ENCODE measurements at regions not wholly inside any gene's neighbourhood (a gene's known extent, or its start where the extent isn't known, plus 50 kb on each side); places are given as distances from the start of the nearest gene placed in this dataset.
A peak's percentile ranks its signal among the peaks of the same experiment; 100 is the strongest.

GRCh38 chr14:61178226-61179060 lies 102.7 kb downstream of the TMEM30B start:
- H3K4me3 ChIP-seq = peak overlapping the region; percentile 50
- POLR2A ChIA-PET (ENCODE audit: unreplicated experiment) = interaction anchor here (0.5 to 1.0 kb wide), 8 partner anchors 74 to 571 kb away, joined by 4 to 12 read pairs (median 8); partner anchors contain the start of gene SIX4
- no peaks in the 10 kb centered on the region for H3K36me3 ChIP-seq (ENCODE audit: low read depth)
- H3K4me2 ChIP-seq = peak overlapping the region; percentile 86
- H3F3A ChIP-seq (ENCODE audit: insufficient read depth, low read depth) = peaks cover 28% of the 10 kb centered on the region
- H3K9me3 ChIP-seq (ENCODE audit: insufficient read depth, low read depth) = no peaks in the 10 kb centered on the region
- H3K27me3 ChIP-seq (ENCODE audit: insufficient read depth, low read depth) = no peaks in the 10 kb centered on the region
- H3K9me2 ChIP-seq (ENCODE audit: insufficient read depth) = no peaks in the 10 kb centered on the region
- H4K20me1 ChIP-seq (ENCODE audit: insufficient read depth) = no peaks in the 10 kb centered on the region
- no peaks in the 10 kb centered on the region for H3K79me2 ChIP-seq (ENCODE audit: low read depth)
- H3K4me1 ChIP-seq (replicated peaks; ENCODE audit: insufficient read depth) = peaks cover 47% of the 10 kb centered on the region
- BruUV-seq (replicated peaks) = TSS peak; percentile 86
- H3K27ac ChIP-seq = peak overlapping the region; percentile 98
- peak; percentile 80 to 95 for DNase-seq
- H2AFZ ChIP-seq = peak overlapping the region; percentile 49
- CTCF ChIA-PET = interaction anchor here (0.7 to 1.0 kb wide), 4 partner anchors 74 to 529 kb away, joined by 3 to 10 read pairs (median 6); no protein-coding TSS in a partner anchor
- intact Hi-C loops (cut with micrococcal nuclease; ENCODE audit: unreplicated experiment) = loop anchor here (1.0 to 5.0 kb wide), 5 partner anchors 10 to 531 kb away; partner anchors contain the start of genes SIX1 and SIX4
- peak; percentile 16; the same call in 1 of the 2 replicates for TF ChIP-seq CTCF (conservative IDR thresholded peaks at IDR 0.05)
- TF ChIP-seq EZH2 (IDR thresholded peaks at IDR 0.05; ENCODE audit: low read depth) = no peak

- Histone ChIP-seq H3K36me3 (ENCODE audit: low read depth) (no peaks in the 10 kb centered on the region), H3F3A (ENCODE audit: insufficient read depth, low read depth) (peaks cover 28% of the 10 kb centered on the region), H4K20me1 (ENCODE audit: insufficient read depth) (no peaks in the 10 kb centered on the region), H2AFZ (peak overlapping the region; percentile 49), H3K4me1 (replicated peaks; ENCODE audit: insufficient read depth) (peaks cover 47% of the 10 kb centered on the region), H3K27me3 (ENCODE audit: insufficient read depth, low read depth) (no peaks in the 10 kb centered on the region), H3K9me2 (ENCODE audit: insufficient read depth) (no peaks in the 10 kb centered on the region), H3K79me2 (ENCODE audit: low read depth) (no peaks in the 10 kb centered on the region), H3K9me3 (ENCODE audit: insufficient read depth, low read depth) (no peaks in the 10 kb centered on the region), H3K27ac (peak overlapping the region; percentile 98), H3K4me3 (peak overlapping the region; percentile 50), H3K4me2 (peak overlapping the region; percentile 86)
- no peak for TF ChIP-seq CTCF (conservative IDR thresholded peaks at IDR 0.05)
- no peak for TF ChIP-seq EZH2 (IDR thresholded peaks at IDR 0.05; ENCODE audit: low read depth)
- ChIA-PET POLR2A (ENCODE audit: unreplicated experiment) (interaction anchor here (0.6 to 1.0 kb wide), 4 partner anchors 144 to 455 kb away, joined by 4 to 10 read pairs (median 8); partner anchors contain the start of gene SIX4), CTCF (interaction anchor here (0.7 to 1.0 kb wide), 4 partner anchors 74 to 528 kb away, joined by 3 to 10 read pairs (median 6); no protein-coding TSS in a partner anchor)
- no TSS peak for BruUV-seq (replicated peaks)
- intact Hi-C loops (cut with micrococcal nuclease; ENCODE audit: unreplicated experiment) = loop anchor here (1.0 to 5.0 kb wide), 5 partner anchors 11 to 530 kb away; partner anchors contain the start of genes SIX1 and SIX4
- DNase-seq = peak; percentile 47 to 80
These were observed 103.6 kb downstream of the TMEM30B start for GRCh38 chr14:61177279-61178225.

GRCh38 chr14:61176686-61177085 lies 104.5 kb downstream of the TMEM30B start:
- Histone ChIP-seq H3K4me1 (replicated peaks; ENCODE audit: insufficient read depth) (peaks cover 47% of the 10 kb centered on the region), H3K4me3 (no peak overlapping the region), H4K20me1 (ENCODE audit: insufficient read depth) (no peaks in the 10 kb centered on the region), H3K36me3 (ENCODE audit: low read depth) (no peaks in the 10 kb centered on the region), H3K27me3 (ENCODE audit: insufficient read depth, low read depth) (no peaks in the 10 kb centered on the region), H3K9me2 (ENCODE audit: insufficient read depth) (no peaks in the 10 kb centered on the region), H3F3A (ENCODE audit: insufficient read depth, low read depth) (peaks cover 28% of the 10 kb centered on the region), H3K27ac (peak overlapping the region; percentile 98), H3K4me2 (peak overlapping the region; percentile 86; the same call in 1 of the 2 replicates), H3K9me3 (ENCODE audit: insufficient read depth, low read depth) (no peaks in the 10 kb centered on the region), H3K79me2 (ENCODE audit: low read depth) (no peaks in the 10 kb centered on the region), H2AFZ (no peak overlapping the region)
- intact Hi-C loops (cut with micrococcal nuclease; ENCODE audit: unreplicated experiment) = loop anchor here (5.0 kb wide), 2 partner anchors 454 to 529 kb away; partner anchors contain the start of genes SIX1 and SIX4
- no peak for TF ChIP-seq EZH2 (IDR thresholded peaks at IDR 0.05; ENCODE audit: low read depth)
- TF ChIP-seq CTCF (conservative IDR thresholded peaks at IDR 0.05) = no peak
- ChIA-PET POLR2A (ENCODE audit: unreplicated experiment) (interaction anchor here (0.6 kb wide), 1 partner anchor 143 kb away, joined by 10 read pairs; no protein-coding TSS in a partner anchor), CTCF (no interaction called here)
- no peak for DNase-seq
- no TSS peak for BruUV-seq (replicated peaks)
